Keratinocyte (primary cell): ENCODE measurements at regions not wholly inside any gene's neighbourhood (a gene's known extent, or its start where the extent isn't known, plus 50 kb on each side); places are given as distances from the start of the nearest gene placed in this dataset.
"Not testable (repeated sequence)": the region's sequence is repeated elsewhere in the genome, so short reads cannot be mapped to it uniquely, and the experiment has no call there.

Experiments
- DNase-seq: peaks from one replicate; pipeline ENCODE4 v3.0.0-alpha.2; 2011; ENCODE audit warnings: low read depth, missing footprints, low spot score
- FAIRE-seq: peaks from 2 replicates; lab custom pipeline; 2011; peaks lifted over from hg19 to GRCh38; lab: Jason Lieb, UNC
- H2AFZ ChIP-seq: 2 replicates; pipeline ENCODE4 v1.6.0; 2012; ENCODE audit warnings: low read length, control low read depth, inconsistent platforms; ENCODE audit not compliant: control insufficient read depth
- H3K27ac ChIP-seq: 2 replicates; pipeline ENCODE4 v1.5.1; 2011; ENCODE audit warnings: low read length; ENCODE audit not compliant: control insufficient read depth, insufficient read depth
- H3K27me3 ChIP-seq: 3 replicates; pipeline ENCODE4 v1.6.0; 2011; ENCODE audit warnings: low read length; ENCODE audit not compliant: control insufficient read depth, insufficient read depth; ENCODE audit errors: extremely low read depth
- H3K36me3 ChIP-seq, 2 experiments: 2 replicates in 1 of 2; 3 replicates in 1 of 2; pipeline ENCODE4 v1.5.1; 2011; ENCODE audit warnings: low read length in 2 of 2, mild to moderate bottlenecking in 1 of 2; ENCODE audit not compliant: control insufficient read depth in 2 of 2, insufficient read depth in 2 of 2; ENCODE audit errors: extremely low read depth in 1 of 2
- H3K4me1 ChIP-seq: 3 replicates; pipeline ENCODE4 v1.5.1; 2011; ENCODE audit warnings: low read length; ENCODE audit not compliant: control insufficient read depth, insufficient read depth; ENCODE audit errors: extremely low read depth
- H3K4me2 ChIP-seq: 3 replicates; pipeline ENCODE4 v1.6.0; 2011; ENCODE audit warnings: low read depth, low read length; ENCODE audit not compliant: control insufficient read depth, insufficient read depth; ENCODE audit errors: extremely low read depth
- H3K4me3 ChIP-seq, 3 experiments: fragments of 200-600 bp in 1 of 3; sonication (generic) in 1 of 3; 2 replicates in 2 of 3; 3 replicates in 1 of 3; pipeline ENCODE4 v1.5.1; 2011 to 2016; ENCODE audit warnings: low read length in 3 of 3, mild to moderate bottlenecking in 3 of 3, control low read depth in 2 of 3, inconsistent platforms in 1 of 3, low read depth in 1 of 3, mixed read lengths in 1 of 3, mixed run types in 1 of 3, moderate library complexity in 1 of 3; ENCODE audit not compliant: control insufficient read depth in 2 of 3, insufficient read depth in 2 of 3; ENCODE audit errors: extremely low read depth in 1 of 3
- H3K79me2 ChIP-seq: 2 replicates; pipeline ENCODE4 v1.6.0; 2012; ENCODE audit warnings: low read length; ENCODE audit not compliant: control insufficient read depth, insufficient read depth
- H3K9ac ChIP-seq: 3 replicates; pipeline ENCODE4 v1.6.0; 2011; ENCODE audit warnings: low read length; ENCODE audit not compliant: control insufficient read depth, insufficient read depth; ENCODE audit errors: extremely low read depth
- H3K9me1 ChIP-seq: 3 replicates; pipeline ENCODE4 v1.6.0; 2011; ENCODE audit warnings: low read length; ENCODE audit not compliant: control insufficient read depth, insufficient read depth; ENCODE audit errors: extremely low read depth
- H3K9me3 ChIP-seq: 2 replicates; pipeline ENCODE4 v1.5.1; 2012; ENCODE audit warnings: low read depth, low read length; ENCODE audit not compliant: control insufficient read depth
- H4K20me1 ChIP-seq: 3 replicates; pipeline ENCODE4 v1.6.0; 2011; ENCODE audit warnings: low read length; ENCODE audit not compliant: control insufficient read depth, insufficient read depth; ENCODE audit errors: extremely low read depth
- CTCF ChIP-seq, 3 experiments: IDR thresholded peaks in 1 of 3; conservative IDR thresholded peaks in 1 of 3; optimal IDR thresholded peaks in 1 of 3; 2 replicates in 2 of 3; 3 replicates in 1 of 3; pipeline versions ENCODE3 to v1.5.1; 2011; ENCODE audit warnings: low read length in 3 of 3, mild to moderate bottlenecking in 3 of 3, moderate library complexity in 2 of 3, control low read depth in 1 of 3, inconsistent platforms in 1 of 3; ENCODE audit not compliant: insufficient read depth in 2 of 3; ENCODE audit errors: extremely low read depth in 1 of 3
- EZH2 ChIP-seq: IDR thresholded peaks from one replicate; pipeline ENCODE4 v1.6.1; 2012; ENCODE audit warnings: inconsistent platforms, mild to moderate bottlenecking, low read length, moderate library complexity
- dilution Hi-C: fragments of 300-500 bp; cut with MboI; formaldehyde crosslinking; loops from one replicate; pipeline ENCODE4 v1.7.0; 2020; ENCODE audit warnings: low sequenced_read_pairs; ENCODE audit not compliant: extremely low pct_ligation_motif_present

GRCh38 chr17:20706751-20707373 is 127.3 kb downstream of the CDRT15L2 start:
- TF ChIP-seq CTCF (optimal IDR thresholded peaks at IDR 0.05 in 1 of 3, IDR thresholded peaks at IDR 0.05 in 1 of 3, conservative IDR thresholded peaks at IDR 0.05 in 1 of 3; ENCODE audit: extremely low read depth in 1 of 3, insufficient read depth in 2 of 3, low read length in 3 of 3) (no peak), EZH2 (no peak)
- peak overlapping the region; percentile 71 for H2AFZ ChIP-seq
- peak; percentile 70 for FAIRE-seq
- H3K9me3 ChIP-seq = no peaks in the 10 kb centered on the region
- dilution Hi-C loops = no loop called here
- H3K9me1 ChIP-seq = no peaks in the 10 kb centered on the region
- no peak overlapping the region for H3K9ac ChIP-seq
- no peak for DNase-seq
- no peaks in the 10 kb centered on the region for H3K79me2 ChIP-seq
- no peaks in the 10 kb centered on the region for H3K36me3 ChIP-seq
- H4K20me1 ChIP-seq = no peaks in the 10 kb centered on the region
- peak overlapping the region; percentile 8 to 34 (median 14) for H3K4me3 ChIP-seq
- H3K27me3 ChIP-seq = no peaks in the 10 kb centered on the region
- peaks cover 6% of the 10 kb centered on the region for H3K4me1 ChIP-seq
- no peak overlapping the region for H3K27ac ChIP-seq
- peak overlapping the region; percentile 61 for H3K4me2 ChIP-seq

GRCh38 chr17:20708821-20709220 is 129.3 kb downstream of the CDRT15L2 start:
- DNase-seq, dilution Hi-C loops, H3K36me3 ChIP-seq, H3K9me3 ChIP-seq, H3K4me1 ChIP-seq, H3K4me3 ChIP-seq, H3K27ac ChIP-seq, H3K9me1 ChIP-seq, H3K9ac ChIP-seq, H3K4me2 ChIP-seq, FAIRE-seq, H2AFZ ChIP-seq, H4K20me1 ChIP-seq, H3K79me2 ChIP-seq, H3K27me3 ChIP-seq: not testable (repeated sequence)

- H3K27ac ChIP-seq, H3K27me3 ChIP-seq, H3K9ac ChIP-seq, FAIRE-seq, H4K20me1 ChIP-seq, H3K9me3 ChIP-seq, H3K4me1 ChIP-seq, DNase-seq, H2AFZ ChIP-seq, H3K36me3 ChIP-seq, H3K4me3 ChIP-seq, H3K79me2 ChIP-seq, H3K4me2 ChIP-seq, H3K9me1 ChIP-seq, dilution Hi-C loops: not testable (repeated sequence)
These were observed 137.0 kb downstream of the CDRT15L2 start for GRCh38 chr17:20716481-20716880.
